ENCODE measurements at regions not wholly inside any gene's neighbourhood (a gene's known extent, or its start where the extent isn't known, plus 50 kb on each side); places are given as distances from the start of the nearest gene placed in this dataset.

GRCh38 chr5:163635631-163636030 is 130.2 kb downstream of the MAT2B start:
- intact Hi-C loops (cut with micrococcal nuclease; ENCODE audit: unreplicated experiment) (no loop called here), in situ Hi-C loops (cut with HindIII; ENCODE audit: extremely low pct_ligation_motif_present, low pct_unique_long_range_greater_than_20kb) (no loop called here)
- ATAC-seq (no peak), FAIRE-seq (no peak), DNase-seq (ENCODE audit: low spot score) (no peak)
- H3K9ac ChIP-seq (ENCODE audit: insufficient read depth, low read depth, low read length): no peak overlapping the region
- ChIA-PET CTCF (ENCODE audit: low intra/inter-chr PET ratio, low total read pairs) (no interaction called here), POLR2A (no interaction called here)
- no peak overlapping the region for H3K4me3 ChIP-seq (replicated peaks in 1 of 3; ENCODE audit: insufficient read depth in 1 of 3, low read depth in 2 of 3, low read length in 3 of 3)
- H3K79me2 ChIP-seq (ENCODE audit: insufficient read depth, low read length): no peaks in the 10 kb centered on the region
- no peaks in the 10 kb centered on the region for H3K9me3 ChIP-seq (ENCODE audit: low read length)
- no peak overlapping the region for H2AFZ ChIP-seq (ENCODE audit: low read length)
- whole genome bisulfite sequencing (ENCODE audit: low lambda C conversion rate): 4% methylated on average over 2 of the region's 2 CpGs
- no peaks in the 10 kb centered on the region for H3K4me1 ChIP-seq (ENCODE audit: insufficient read depth, low read length)
- no peaks in the 10 kb centered on the region for H3K36me3 ChIP-seq (replicated peaks in 1 of 2; ENCODE audit: control insufficient read depth in 1 of 2, insufficient read depth in 2 of 2, low read length in 2 of 2)
- no peak for TF ChIP-seq ZNF503 (CRISPR knock-in tag; IDR thresholded peaks at IDR 0.05)
- no peak for TF ChIP-seq KLF12 (CRISPR knock-in tag; IDR thresholded peaks at IDR 0.05; ENCODE audit: borderline replicate concordance)
- no peak for TF ChIP-seq ZSCAN12 (CRISPR knock-in tag; IDR thresholded peaks at IDR 0.05)
- no peak for TF ChIP-seq ZBED4 (CRISPR knock-in tag; IDR thresholded peaks at IDR 0.05; ENCODE audit: borderline replicate concordance)
- no peak for TF ChIP-seq HCFC1 (IDR thresholded peaks at IDR 0.05; ENCODE audit: low read depth, low read length)
- TF ChIP-seq ZNF563 (CRISPR knock-in tag; IDR thresholded peaks at IDR 0.05): no peak
- no peak for TF ChIP-seq ZNF230 (CRISPR knock-in tag; IDR thresholded peaks at IDR 0.05)
- no peak for TF ChIP-seq YEATS4 (CRISPR knock-in tag; IDR thresholded peaks at IDR 0.05; ENCODE audit: borderline replicate concordance)
- no peak for TF ChIP-seq ZSCAN30 (CRISPR knock-in tag; IDR thresholded peaks at IDR 0.05)
- no peak for TF ChIP-seq TRIM22 (IDR thresholded peaks at IDR 0.05)
- no peak for TF ChIP-seq CAMTA2 (CRISPR knock-in tag; IDR thresholded peaks at IDR 0.05; ENCODE audit: borderline replicate concordance)
- no peak for TF ChIP-seq TCF7 (IDR thresholded peaks at IDR 0.05; ENCODE audit: low read depth)
- no peak for TF ChIP-seq ZC3H13 (CRISPR knock-in tag; IDR thresholded peaks at IDR 0.05)
- TF ChIP-seq MXI1 (IDR thresholded peaks at IDR 0.05; ENCODE audit: borderline replicate concordance, low read depth, low read length): no peak
- H3K4me2 ChIP-seq (ENCODE audit: low read depth, low read length): no peak overlapping the region
- no TSS peak for BruUV-seq (replicated peaks)
- H3K27ac ChIP-seq (ENCODE audit: extremely low read length, insufficient read depth, low read length): no peak overlapping the region
- H4K20me1 ChIP-seq (ENCODE audit: insufficient read depth, low read length): no peaks in the 10 kb centered on the region
- peaks cover 2 to 10% of the 10 kb centered on the region in 2 experiments; a peak in 3 of 5 replicates for H3K27me3 ChIP-seq (ENCODE audit: control insufficient read depth in 1 of 2, insufficient read depth in 2 of 2, low read length in 2 of 2)
